SK-N-SH treated with all-trans-retinoic acid at 6 μM for 48 hours (cell line): ENCODE measurements at regions not wholly inside any gene's neighbourhood (a gene's known extent, or its start where the extent isn't known, plus 50 kb on each side); places are given as distances from the start of the nearest gene placed in this dataset.

ENCODE experiments used
- ATAC-seq: fragments of 200-7000 bp; cut with Tn5 transposase; 3 replicates; pipeline ENCODE4 v1.9.1; 2020; ENCODE audit warnings: mild to moderate bottlenecking, moderate library complexity
- ARNTL ChIP-seq: fragments of 450-650 bp; formaldehyde crosslinking; IDR thresholded peaks from 2 replicates; pipeline ENCODE4 v1.5.0; 2020; ENCODE audit warnings: low read depth, mild to moderate bottlenecking, moderate library complexity, borderline replicate concordance
- BACH2 ChIP-seq: fragments of 250-450 bp; sonication (Bioruptor Pico); IDR thresholded peaks from 2 replicates; pipeline ENCODE4 v1.9.0; 2021; ENCODE audit warnings: mild to moderate bottlenecking, borderline replicate concordance
- CREB5 ChIP-seq: fragments of 250-450 bp; sonication (Bioruptor Pico); IDR thresholded peaks from 2 replicates; pipeline ENCODE4 v1.5.1; 2020; ENCODE audit warnings: low read depth, mild to moderate bottlenecking, moderate library complexity
- CSDC2 ChIP-seq: fragments of 250-450 bp; sonication (Bioruptor Pico); IDR thresholded peaks from 2 replicates; pipeline ENCODE4 v1.5.0; 2020; ENCODE audit warnings: mild to moderate bottlenecking, moderate library complexity
- CSRNP3 ChIP-seq: fragments of 250-450 bp; sonication (Bioruptor Pico); IDR thresholded peaks from 2 replicates; pipeline ENCODE4 v1.5.1; 2021; ENCODE audit warnings: mild to moderate bottlenecking, moderate library complexity
- GLIS3 ChIP-seq: fragments of 250-450 bp; sonication (Bioruptor Pico); IDR thresholded peaks from 2 replicates; pipeline ENCODE4 v1.5.0; 2020; ENCODE audit warnings: mild to moderate bottlenecking, moderate library complexity
- ISL1 ChIP-seq: fragments of 250-450 bp; sonication (Bioruptor Pico); IDR thresholded peaks from 2 replicates; pipeline ENCODE4 v2.1.2; 2022; ENCODE audit warnings: mild to moderate bottlenecking, moderate library complexity
- OSR1 ChIP-seq: fragments of 250-450 bp; sonication (Bioruptor Pico); IDR thresholded peaks from 2 replicates; pipeline ENCODE4 v1.8.0; 2022; ENCODE audit warnings: moderate library complexity, mild to moderate bottlenecking, inconsistent platforms
- PPARA ChIP-seq: fragments of 250-450 bp; sonication (Bioruptor Pico); IDR thresholded peaks from 2 replicates; pipeline ENCODE4 v1.5.0; 2020; ENCODE audit warnings: mild to moderate bottlenecking, borderline replicate concordance
- RARB ChIP-seq: fragments of 250-450 bp; sonication (Bioruptor Pico); IDR thresholded peaks from 2 replicates; pipeline ENCODE4 v1.8.0; 2021; ENCODE audit warnings: mild to moderate bottlenecking, moderate library complexity
- TCF4 ChIP-seq: fragments of 250-450 bp; sonication (Bioruptor Pico); IDR thresholded peaks from 2 replicates; pipeline ENCODE4 v1.8.0; 2021; ENCODE audit warnings: mild to moderate bottlenecking, moderate library complexity, borderline replicate concordance
- TOX ChIP-seq: fragments of 250-450 bp; sonication (Bioruptor Pico); IDR thresholded peaks from 2 replicates; pipeline ENCODE4 v1.8.0; 2021; ENCODE audit warnings: mild to moderate bottlenecking, moderate library complexity, borderline replicate concordance
- TSHZ2 ChIP-seq: fragments of 250-450 bp; sonication (Bioruptor Pico); IDR thresholded peaks from 2 replicates; pipeline ENCODE4 v1.5.0; 2020; ENCODE audit warnings: mild to moderate bottlenecking, moderate library complexity
- ZC3H10 ChIP-seq: fragments of 250-450 bp; sonication (Bioruptor Pico); IDR thresholded peaks from 2 replicates; pipeline ENCODE4 v1.5.1; 2021; ENCODE audit warnings: mild to moderate bottlenecking, moderate library complexity
- ZFP30 ChIP-seq: fragments of 450-650 bp; formaldehyde crosslinking; IDR thresholded peaks from 2 replicates; pipeline ENCODE4 v1.5.0; 2022; ENCODE audit warnings: mild to moderate bottlenecking, moderate library complexity
- ZNF565 ChIP-seq: fragments of 450-650 bp; formaldehyde crosslinking; conservative IDR thresholded peaks from 2 replicates; pipeline ENCODE4 v1.5.0; 2020; ENCODE audit warnings: low read depth, mild to moderate bottlenecking, moderate library complexity
- ZNF70 ChIP-seq: fragments of 450-650 bp; formaldehyde crosslinking; IDR thresholded peaks from 2 replicates; pipeline ENCODE4 v1.5.0; 2020; ENCODE audit warnings: mild to moderate bottlenecking, moderate library complexity
- ZNF8 ChIP-seq: fragments of 450-650 bp; formaldehyde crosslinking; IDR thresholded peaks from 2 replicates; pipeline ENCODE4 v1.5.0; 2020; ENCODE audit warnings: mild to moderate bottlenecking, moderate library complexity

GRCh38 chr5:171714851-171715250 is 70.8 kb upstream of the SMIM23 start:
- no peak for ATAC-seq
- no peak for TF ChIP-seq TSHZ2 (CRISPR knock-in tag)
- no peak for TF ChIP-seq ZNF8 (CRISPR knock-in tag)
- TF ChIP-seq, all 23 proteins: peak for 0

GRCh38 chr5:171715551-171715950 is 70.1 kb upstream of the SMIM23 start:
- ATAC-seq: no peak
- TF ChIP-seq ARNTL (CRISPR knock-in tag): no peak
- TF ChIP-seq ISL1 (CRISPR knock-in tag): no peak
- TF ChIP-seq CSRNP3: no peak
- TF ChIP-seq TSHZ2 (CRISPR knock-in tag): no peak
- TF ChIP-seq CREB5 (CRISPR knock-in tag): no peak
- TF ChIP-seq TOX (CRISPR knock-in tag): no peak
- TF ChIP-seq ZC3H10 (CRISPR knock-in tag): no peak
- no peak for TF ChIP-seq ZNF70 (CRISPR knock-in tag)

- TF ChIP-seq TOX (CRISPR knock-in tag) (no peak), ZNF565 (CRISPR knock-in tag) (no peak), ZNF8 (CRISPR knock-in tag) (no peak), RARB (CRISPR knock-in tag) (no peak), ZNF70 (CRISPR knock-in tag) (no peak), TSHZ2 (CRISPR knock-in tag) (no peak), CSDC2 (CRISPR knock-in tag) (no peak), ZFP30 (CRISPR knock-in tag) (no peak), OSR1 (CRISPR knock-in tag) (no peak), GLIS3 (CRISPR knock-in tag) (no peak), CREB5 (CRISPR knock-in tag) (no peak), BACH2 (CRISPR knock-in tag) (no peak), TCF4 (CRISPR knock-in tag) (no peak), PPARA (CRISPR knock-in tag) (no peak)
- ATAC-seq: no peak
Measured at GRCh38 chr5:171720086-171720485, 65.5 kb upstream of the SMIM23 start.
